GM12891 (cell line): ENCODE measurements at regions not wholly inside any gene's neighbourhood (a gene's known extent, or its start where the extent isn't known, plus 50 kb on each side); places are given as distances from the start of the nearest gene placed in this dataset.

Experiments
- POLR2A ChIP-seq: IDR thresholded peaks from 2 replicates; pipeline ENCODE4 v1.6.1; 2011; ENCODE audit warnings: low read depth, low read length, control low read depth
- POLR2AphosphoS5 ChIP-seq: IDR thresholded peaks from 2 replicates; pipeline ENCODE4 v1.6.1; 2011; ENCODE audit warnings: low read depth, low read length, control low read depth
- POU2F2 ChIP-seq: IDR thresholded peaks from 2 replicates; pipeline ENCODE4 v1.6.1; 2011; ENCODE audit warnings: low read depth, mild to moderate bottlenecking, control low read depth, low read length, moderate library complexity
- SPI1 ChIP-seq: IDR thresholded peaks from 2 replicates; pipeline ENCODE4 v1.6.1; 2011; ENCODE audit warnings: low read depth, low read length, control low read depth
- TAF1 ChIP-seq: IDR thresholded peaks from 2 replicates; pipeline ENCODE4 v1.6.1; 2011; ENCODE audit warnings: low read depth, low read length, control low read depth

GRCh38 chr3:64295594-64295993, 70.3 kb upstream of the PRICKLE2 start:
- no peak for TF ChIP-seq POLR2AphosphoS5
- TF ChIP-seq POLR2A: no peak
- TF ChIP-seq TAF1: no peak
- TF ChIP-seq POU2F2: no peak
- no peak for TF ChIP-seq SPI1
